GM12891 (cell line): ENCODE measurements at regions not wholly inside any gene's neighbourhood (a gene's known extent, or its start where the extent isn't known, plus 50 kb on each side); places are given as distances from the start of the nearest gene placed in this dataset.
"Not testable (repeated sequence)": the region's sequence is repeated elsewhere in the genome, so short reads cannot be mapped to it uniquely, and the experiment has no call there.

Source experiments
- DNase-seq: peaks from one replicate; pipeline ENCODE4 v3.0.0; 2011; ENCODE audit warnings: low spot score; ENCODE audit not compliant: insufficient read length
- FAIRE-seq: peaks from 2 replicates; lab custom pipeline; 2011; peaks lifted over from hg19 to GRCh38; lab: Jason Lieb, UNC
- PAX5 ChIP-seq: IDR thresholded peaks from 2 replicates; pipeline ENCODE4 v1.6.1; 2011; ENCODE audit warnings: low read length, moderate library complexity, mild to moderate bottlenecking; ENCODE audit not compliant: insufficient read depth, severe bottlenecking
- POLR2A ChIP-seq: IDR thresholded peaks from 2 replicates; pipeline ENCODE4 v1.6.1; 2011; ENCODE audit warnings: low read depth, low read length, control low read depth
- POLR2AphosphoS5 ChIP-seq: IDR thresholded peaks from 2 replicates; pipeline ENCODE4 v1.6.1; 2011; ENCODE audit warnings: low read depth, low read length, control low read depth
- POU2F2 ChIP-seq: IDR thresholded peaks from 2 replicates; pipeline ENCODE4 v1.6.1; 2011; ENCODE audit warnings: low read depth, mild to moderate bottlenecking, control low read depth, low read length, moderate library complexity
- SPI1 ChIP-seq: IDR thresholded peaks from 2 replicates; pipeline ENCODE4 v1.6.1; 2011; ENCODE audit warnings: low read depth, low read length, control low read depth
- TAF1 ChIP-seq: IDR thresholded peaks from 2 replicates; pipeline ENCODE4 v1.6.1; 2011; ENCODE audit warnings: low read depth, low read length, control low read depth

DNA sequence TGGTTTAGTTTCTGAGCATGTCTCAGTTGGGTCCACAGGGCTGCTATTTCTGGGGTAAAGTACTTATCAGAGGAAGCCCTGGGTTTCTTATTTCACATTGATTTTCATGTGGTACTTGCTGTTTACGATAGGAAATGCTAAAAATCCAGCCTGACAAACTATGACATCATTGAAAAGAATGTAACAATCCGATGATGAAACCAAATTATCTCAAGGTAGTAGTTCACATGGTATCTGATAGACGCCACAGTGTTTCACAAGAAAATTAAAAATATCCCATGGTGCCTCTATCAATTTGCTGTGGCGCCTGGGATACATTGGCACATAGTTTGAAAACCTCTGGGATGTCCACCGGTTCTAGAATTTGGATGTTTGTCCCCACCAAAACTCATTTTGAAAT, 418.9 kb upstream of the RPS6KA3 start:
- no peak for TF ChIP-seq POLR2AphosphoS5
- no peak for TF ChIP-seq POLR2A
- TF ChIP-seq POU2F2, result no peak
- TF ChIP-seq TAF1, result no peak
- TF ChIP-seq SPI1, result no peak
- DNase-seq (no peak), FAIRE-seq (no peak)

- DNase-seq (no peak), FAIRE-seq (no peak)
- TF ChIP-seq SPI1, result no peak
- TF ChIP-seq POU2F2, result no peak
- TF ChIP-seq POLR2AphosphoS5, result no peak
- no peak for TF ChIP-seq TAF1
- no peak for TF ChIP-seq POLR2A
- no peak for TF ChIP-seq PAX5
These were observed 415.0 kb upstream of the RPS6KA3 start for GRCh38 chrX:20681683-20682082.

GRCh38 chrX:20680998-20681397, 414.3 kb upstream of the RPS6KA3 start:
- DNase-seq (no peak), FAIRE-seq (no peak)
- no peak for TF ChIP-seq POLR2A
- no peak for TF ChIP-seq PAX5

DNA sequence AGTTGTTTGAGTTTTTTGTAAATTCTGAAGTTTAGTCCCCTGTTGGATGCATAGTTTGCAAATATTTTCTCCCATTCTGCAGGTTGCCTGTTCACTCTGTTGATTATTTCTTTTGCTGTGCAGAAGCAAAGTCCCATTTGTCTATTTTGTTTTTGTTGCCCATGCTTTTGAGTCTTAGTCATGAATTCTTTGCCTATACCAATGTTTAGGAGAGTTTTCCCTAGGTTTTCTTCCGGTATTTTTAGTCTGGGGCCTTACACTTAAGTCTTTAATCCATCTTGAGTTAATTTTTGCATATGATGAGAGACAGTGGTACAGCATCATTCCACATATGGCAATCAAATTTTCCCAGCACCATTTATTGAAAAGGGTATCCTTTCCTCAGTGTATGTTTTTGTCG, 405.8 kb upstream of the RPS6KA3 start:
- no peak for TF ChIP-seq POLR2AphosphoS5
- TF ChIP-seq POU2F2, result no peak
- TF ChIP-seq POLR2A, result no peak
- TF ChIP-seq SPI1, result no peak
- TF ChIP-seq TAF1, result no peak
- TF ChIP-seq PAX5, result no peak
- FAIRE-seq (no peak), DNase-seq (no peak)

- DNase-seq, FAIRE-seq: not testable (repeated sequence)
These were observed 405.0 kb upstream of the RPS6KA3 start for GRCh38 chrX:20671746-20672145.

- DNase-seq (no peak), FAIRE-seq (no peak)
- no peak for TF ChIP-seq PAX5
- TF ChIP-seq POLR2AphosphoS5, result no peak
- no peak for TF ChIP-seq TAF1
- TF ChIP-seq SPI1, result no peak
- no peak for TF ChIP-seq POU2F2
- no peak for TF ChIP-seq POLR2A
These were observed 403.9 kb upstream of the RPS6KA3 start for GRCh38 chrX:20670611-20671010.

DNA sequence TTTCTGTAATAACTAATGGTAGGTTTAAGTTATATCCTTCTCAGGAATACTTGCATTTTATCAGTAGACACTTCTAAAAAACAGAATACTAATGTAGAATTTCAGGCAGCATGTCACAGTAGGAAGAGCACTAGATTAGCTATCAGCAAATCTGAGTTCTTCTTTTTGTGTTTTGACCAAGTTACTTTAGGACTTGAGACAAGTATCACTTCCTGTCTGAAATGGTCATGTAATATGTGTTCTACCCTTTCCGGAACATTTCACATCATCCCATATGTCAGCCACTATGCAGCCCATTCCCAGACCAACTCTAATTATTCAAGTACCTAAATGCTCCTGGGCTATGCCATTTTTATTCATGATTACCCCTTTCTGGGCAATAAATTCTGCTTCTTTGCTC, 401.8 kb upstream of the RPS6KA3 start:
- TF ChIP-seq TAF1 (no peak), POU2F2 (no peak), POLR2A (no peak), POLR2AphosphoS5 (no peak), SPI1 (no peak), PAX5 (no peak)
- no peak for DNase-seq
- no peak for FAIRE-seq

GRCh38 chrX:20666331-20666730, 399.6 kb upstream of the RPS6KA3 start:
- FAIRE-seq (no peak), DNase-seq (no peak)
- no peak for TF ChIP-seq TAF1
- TF ChIP-seq POLR2AphosphoS5, result no peak
- no peak for TF ChIP-seq POLR2A
- no peak for TF ChIP-seq PAX5
- TF ChIP-seq POU2F2, result no peak
- TF ChIP-seq SPI1, result no peak

DNA sequence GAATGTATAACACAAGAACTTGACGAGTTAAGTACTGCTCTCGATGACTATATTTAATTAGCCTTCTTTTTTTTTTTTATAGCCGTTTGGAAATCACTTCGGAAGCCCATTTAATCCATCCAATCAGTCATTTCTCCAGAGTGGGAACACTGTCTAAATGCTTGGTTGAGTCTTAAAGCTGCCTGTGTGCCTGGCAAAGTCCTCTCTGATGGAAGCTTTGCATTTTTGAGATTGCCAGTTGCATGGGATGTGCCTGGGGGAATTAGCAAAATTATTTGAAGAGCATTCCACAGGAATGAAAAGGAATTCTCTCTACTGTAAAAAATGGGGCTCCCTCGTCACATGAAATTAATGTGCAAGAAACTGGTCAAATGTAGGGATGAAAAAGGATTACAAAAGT, 398.8 kb upstream of the RPS6KA3 start:
- FAIRE-seq (no peak), DNase-seq (no peak)
- TF ChIP-seq PAX5 (no peak), POLR2AphosphoS5 (no peak), POU2F2 (no peak), POLR2A (no peak)

- no peak for DNase-seq
- FAIRE-seq, result no peak
- TF ChIP-seq POU2F2, result no peak
- TF ChIP-seq TAF1, result no peak
- TF ChIP-seq POLR2A, result no peak
- TF ChIP-seq SPI1, result no peak
- TF ChIP-seq POLR2AphosphoS5, result no peak
- no peak for TF ChIP-seq PAX5
These were observed 398.1 kb upstream of the RPS6KA3 start for GRCh38 chrX:20664774-20665173.

DNA sequence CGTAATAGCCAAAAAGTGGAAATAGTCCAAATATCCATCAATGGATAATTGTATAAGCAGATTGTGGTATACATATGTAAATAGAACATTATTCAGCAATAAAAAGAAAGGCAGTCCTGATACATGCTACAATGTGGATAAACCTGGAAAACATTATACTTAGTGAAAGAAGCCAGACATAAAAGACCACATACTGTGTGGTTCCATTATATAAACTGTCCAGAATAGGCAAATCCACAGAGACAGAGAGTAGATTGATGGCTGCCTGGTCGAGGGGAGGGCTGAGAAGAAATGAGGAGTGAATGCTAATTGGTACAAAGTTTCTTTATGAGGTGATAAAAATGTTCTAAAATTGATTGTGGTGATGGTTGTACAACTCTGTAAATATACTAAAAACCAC, 397.4 kb upstream of the RPS6KA3 start:
- TF ChIP-seq POLR2A (no peak), POU2F2 (no peak), SPI1 (no peak), POLR2AphosphoS5 (no peak), PAX5 (no peak), TAF1 (no peak)
- DNase-seq, result no peak
- FAIRE-seq, result no peak
